ENCODE measurements at regions not wholly inside any gene's neighbourhood (a gene's known extent, or its start where the extent isn't known, plus 50 kb on each side); places are given as distances from the start of the nearest gene placed in this dataset.

DNA sequence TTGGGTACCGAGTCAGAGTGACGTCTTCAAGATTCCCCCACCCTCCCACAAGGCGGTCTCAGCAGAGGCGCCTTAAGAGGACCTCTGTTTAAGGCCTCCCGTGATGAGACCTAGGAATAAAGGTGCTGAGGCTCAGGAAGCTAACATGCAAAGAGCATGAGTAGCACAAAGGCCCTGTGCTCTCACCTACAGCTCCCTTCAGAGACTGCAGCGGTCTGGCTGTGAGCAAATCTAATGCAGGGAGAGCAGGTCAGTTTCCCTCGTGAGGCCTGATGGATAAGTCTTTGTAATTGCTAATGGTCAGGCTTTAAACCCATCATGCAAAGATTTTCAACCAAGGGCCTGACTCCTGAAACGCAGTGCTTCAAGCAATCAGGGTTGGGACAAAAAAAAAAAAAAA, 909.3 kb upstream of the GHITM start (continued):
- TF ChIP-seq NPAS2 (CRISPR knock-in tag; IDR thresholded peaks at IDR 0.05; ENCODE audit: borderline replicate concordance): no peak

DNA sequence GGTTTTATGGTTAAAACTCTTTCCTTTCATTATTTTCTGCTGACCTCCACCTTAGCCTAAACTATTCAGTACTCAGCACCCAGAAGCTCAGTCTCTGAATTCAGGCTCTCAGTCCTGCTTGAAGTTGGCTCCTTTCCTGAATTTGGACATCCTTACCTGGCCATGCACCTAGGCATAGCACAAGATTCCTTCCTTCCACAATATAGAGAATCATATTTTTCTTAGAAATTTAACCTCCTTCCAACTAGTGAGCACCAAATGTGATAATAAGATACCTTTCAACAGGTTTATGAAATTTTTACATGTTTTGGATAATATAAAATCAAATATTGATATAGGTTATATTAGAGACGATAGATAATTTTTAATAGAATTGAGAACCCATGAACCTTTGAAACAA, 905.6 kb upstream of the GHITM start:
- H3K9me3 ChIP-seq: no peaks in the 10 kb centered on the region
- ATAC-seq: no peak
- H3K4me1 ChIP-seq: no peaks in the 10 kb centered on the region
- no peak for TF ChIP-seq KDM1A (IDR thresholded peaks at IDR 0.05; ENCODE audit: low read depth)
- TF ChIP-seq CBX2 (IDR thresholded peaks at IDR 0.05; ENCODE audit: borderline replicate concordance, low read depth): no peak
- ChIA-PET POLR2A (no interaction called here), CTCF (no interaction called here)
- DNase-seq (ENCODE audit: low read depth in 1 of 2, low spot score in 1 of 2): no peak
- WGBS (ENCODE audit: missing lambda C conversion rate): 8% methylated on average over 1 of the region's 1 CpG
- no peak overlapping the region for H3K4me3 ChIP-seq
- no peak overlapping the region for H3K27ac ChIP-seq
- no peak for FAIRE-seq
- H3K4me2 ChIP-seq: no peak overlapping the region

DNA sequence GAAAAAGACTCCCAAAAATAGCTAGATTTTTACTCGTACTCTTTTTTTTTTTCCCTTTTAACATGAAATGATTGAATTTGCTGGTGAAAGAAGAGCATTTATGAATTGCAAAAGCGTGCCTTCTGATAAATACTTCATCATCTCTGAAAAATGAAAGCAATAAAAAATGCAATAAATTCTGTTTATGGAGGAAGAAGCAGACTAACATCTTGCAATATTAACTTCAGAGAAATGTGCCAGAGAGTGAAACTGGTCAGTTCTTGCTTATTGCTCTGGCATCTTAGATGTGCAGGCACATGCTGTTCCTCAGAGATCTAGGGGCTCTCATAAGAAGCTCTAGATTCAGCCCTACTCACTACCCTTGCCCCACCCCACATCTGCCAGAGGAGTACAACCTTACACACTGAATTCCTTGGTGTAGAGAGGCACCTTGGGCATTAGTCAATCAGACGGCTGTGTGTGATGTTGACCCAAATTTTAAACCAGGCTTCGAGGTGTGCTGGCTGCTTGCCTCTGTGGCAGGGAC, 891.1 kb upstream of the GHITM start:
- CTCF ChIA-PET: interaction anchor here (0.6 kb wide), 1 partner anchor 23 kb away, joined by 4 read pairs; no protein-coding TSS in a partner anchor
- Histone ChIP-seq H3K9me3 (peaks cover 3% of the 10 kb centered on the region; the same call in 1 of the 3 replicates), H3K27ac (no peak overlapping the region), H3K4me2 (no peak overlapping the region), H3K4me3 (no peak overlapping the region), H3K4me1 (no peaks in the 10 kb centered on the region)
- no peak for FAIRE-seq
- 15% methylated on average over 4 of the region's 4 CpGs for WGBS (ENCODE audit: missing lambda C conversion rate)
- POLR2A ChIA-PET: no interaction called here
- no peak for TF ChIP-seq ZFP36 (IDR thresholded peaks at IDR 0.05; ENCODE audit: borderline replicate concordance, partially characterized antibody)
- TF ChIP-seq HOXB5 (CRISPR knock-in tag; IDR thresholded peaks at IDR 0.05): no peak
- TF ChIP-seq, protein P1, sequence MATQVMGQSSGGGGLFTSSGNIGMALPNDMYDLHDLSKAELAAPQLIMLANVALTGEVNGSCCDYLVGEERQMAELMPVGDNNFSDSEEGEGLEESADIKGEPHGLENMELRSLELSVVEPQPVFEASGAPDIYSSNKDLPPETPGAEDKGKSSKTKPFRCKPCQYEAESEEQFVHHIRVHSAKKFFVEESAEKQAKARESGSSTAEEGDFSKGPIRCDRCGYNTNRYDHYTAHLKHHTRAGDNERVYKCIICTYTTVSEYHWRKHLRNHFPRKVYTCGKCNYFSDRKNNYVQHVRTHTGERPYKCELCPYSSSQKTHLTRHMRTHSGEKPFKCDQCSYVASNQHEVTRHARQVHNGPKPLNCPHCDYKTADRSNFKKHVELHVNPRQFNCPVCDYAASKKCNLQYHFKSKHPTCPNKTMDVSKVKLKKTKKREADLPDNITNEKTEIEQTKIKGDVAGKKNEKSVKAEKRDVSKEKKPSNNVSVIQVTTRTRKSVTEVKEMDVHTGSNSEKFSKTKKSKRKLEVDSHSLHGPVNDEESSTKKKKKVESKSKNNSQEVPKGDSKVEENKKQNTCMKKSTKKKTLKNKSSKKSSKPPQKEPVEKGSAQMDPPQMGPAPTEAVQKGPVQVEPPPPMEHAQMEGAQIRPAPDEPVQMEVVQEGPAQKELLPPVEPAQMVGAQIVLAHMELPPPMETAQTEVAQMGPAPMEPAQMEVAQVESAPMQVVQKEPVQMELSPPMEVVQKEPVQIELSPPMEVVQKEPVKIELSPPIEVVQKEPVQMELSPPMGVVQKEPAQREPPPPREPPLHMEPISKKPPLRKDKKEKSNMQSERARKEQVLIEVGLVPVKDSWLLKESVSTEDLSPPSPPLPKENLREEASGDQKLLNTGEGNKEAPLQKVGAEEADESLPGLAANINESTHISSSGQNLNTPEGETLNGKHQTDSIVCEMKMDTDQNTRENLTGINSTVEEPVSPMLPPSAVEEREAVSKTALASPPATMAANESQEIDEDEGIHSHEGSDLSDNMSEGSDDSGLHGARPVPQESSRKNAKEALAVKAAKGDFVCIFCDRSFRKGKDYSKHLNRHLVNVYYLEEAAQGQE (IDR thresholded peaks at IDR 0.05): no peak
- TF ChIP-seq TP53 (CRISPR knock-in tag; IDR thresholded peaks at IDR 0.05): no peak
- TF ChIP-seq EHF (CRISPR knock-in tag; IDR thresholded peaks at IDR 0.05): no peak
- TF ChIP-seq ZNF302 (CRISPR knock-in tag; IDR thresholded peaks at IDR 0.05): no peak
- TF ChIP-seq HOXA7 (CRISPR knock-in tag; IDR thresholded peaks at IDR 0.05): no peak
- TF ChIP-seq PHF8 (IDR thresholded peaks at IDR 0.05; ENCODE audit: borderline replicate concordance, low read depth): no peak
- TF ChIP-seq HEYL (CRISPR knock-in tag; IDR thresholded peaks at IDR 0.05): no peak
- TF ChIP-seq, protein P2, sequence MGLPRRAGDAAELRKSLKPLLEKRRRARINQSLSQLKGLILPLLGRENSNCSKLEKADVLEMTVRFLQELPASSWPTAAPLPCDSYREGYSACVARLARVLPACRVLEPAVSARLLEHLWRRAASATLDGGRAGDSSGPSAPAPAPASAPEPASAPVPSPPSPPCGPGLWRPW (IDR thresholded peaks at IDR 0.05): no peak
- no peak for TF ChIP-seq CEBPB (IDR thresholded peaks at IDR 0.05)
- no peak for ATAC-seq
- no peak for DNase-seq (ENCODE audit: low read depth in 1 of 2, low spot score in 1 of 2)

DNA sequence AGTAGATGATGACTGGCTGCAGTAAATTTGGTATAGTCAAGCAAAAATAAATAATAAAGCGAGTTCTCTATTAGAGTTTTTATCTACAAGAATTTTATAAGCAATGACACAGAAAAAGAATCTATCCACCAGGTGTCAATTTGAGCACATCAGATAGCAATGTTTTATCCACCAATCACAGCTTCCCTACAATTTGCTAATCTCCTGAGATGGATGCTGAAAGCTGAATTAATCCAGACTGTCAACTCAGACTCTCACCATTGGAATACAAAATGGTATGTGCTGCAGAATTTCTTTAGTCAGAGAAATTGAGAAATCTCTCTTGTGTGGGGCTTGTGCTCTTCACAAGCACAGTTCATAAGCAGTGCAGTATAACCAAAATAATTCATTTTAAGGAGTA, 888.9 kb upstream of the GHITM start:
- no peak for FAIRE-seq
- POLR2A ChIA-PET: no interaction called here
- Histone ChIP-seq H3K4me1 (no peaks in the 10 kb centered on the region), H3K9me3 (peaks cover 7% of the 10 kb centered on the region; the same call in 1 of the 3 replicates), H3K27ac (no peak overlapping the region), H3K4me2 (no peak overlapping the region), H3K4me3 (no peak overlapping the region)
- no peak for DNase-seq (ENCODE audit: low read depth in 1 of 2, low spot score in 1 of 2)
- no peak for ATAC-seq
- CTCF ChIA-PET: no interaction called here
- WGBS (ENCODE audit: missing lambda C conversion rate): 5% methylated on average over 1 of the region's 1 CpG
- TF ChIP-seq RFX5 (IDR thresholded peaks at IDR 0.05) (no peak), HOXB13 (CRISPR knock-in tag; IDR thresholded peaks at IDR 0.05; ENCODE audit: low read depth) (no peak), BHLHE40 (IDR thresholded peaks at IDR 0.05; ENCODE audit: low read depth, low read length) (no peak), CBX2 (IDR thresholded peaks at IDR 0.05; ENCODE audit: borderline replicate concordance, low read depth) (no peak), NR3C1 (IDR thresholded peaks at IDR 0.05) (no peak), NFE2L2 (conservative IDR thresholded peaks at IDR 0.05; ENCODE audit: low read length) (no peak), GATA3 (IDR thresholded peaks at IDR 0.05; ENCODE audit: borderline replicate concordance) (no peak), ZNF302 (CRISPR knock-in tag; IDR thresholded peaks at IDR 0.05) (no peak), KDM1A (IDR thresholded peaks at IDR 0.05; ENCODE audit: low read depth) (no peak)
- TF ChIP-seq, protein P3, sequence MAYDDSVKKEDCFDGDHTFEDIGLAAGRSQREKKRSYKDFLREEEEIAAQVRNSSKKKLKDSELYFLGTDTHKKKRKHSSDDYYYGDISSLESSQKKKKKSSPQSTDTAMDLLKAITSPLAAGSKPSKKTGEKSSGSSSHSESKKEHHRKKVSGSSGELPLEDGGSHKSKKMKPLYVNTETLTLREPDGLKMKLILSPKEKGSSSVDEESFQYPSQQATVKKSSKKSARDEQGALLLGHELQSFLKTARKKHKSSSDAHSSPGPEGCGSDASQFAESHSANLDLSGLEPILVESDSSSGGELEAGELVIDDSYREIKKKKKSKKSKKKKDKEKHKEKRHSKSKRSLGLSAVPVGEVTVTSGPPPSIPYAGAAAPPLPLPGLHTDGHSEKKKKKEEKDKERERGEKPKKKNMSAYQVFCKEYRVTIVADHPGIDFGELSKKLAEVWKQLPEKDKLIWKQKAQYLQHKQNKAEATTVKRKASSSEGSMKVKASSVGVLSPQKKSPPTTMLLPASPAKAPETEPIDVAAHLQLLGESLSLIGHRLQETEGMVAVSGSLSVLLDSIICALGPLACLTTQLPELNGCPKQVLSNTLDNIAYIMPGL (CRISPR knock-in tag; IDR thresholded peaks at IDR 0.05; ENCODE audit: borderline replicate concordance): no peak
- TF ChIP-seq, protein P4, sequence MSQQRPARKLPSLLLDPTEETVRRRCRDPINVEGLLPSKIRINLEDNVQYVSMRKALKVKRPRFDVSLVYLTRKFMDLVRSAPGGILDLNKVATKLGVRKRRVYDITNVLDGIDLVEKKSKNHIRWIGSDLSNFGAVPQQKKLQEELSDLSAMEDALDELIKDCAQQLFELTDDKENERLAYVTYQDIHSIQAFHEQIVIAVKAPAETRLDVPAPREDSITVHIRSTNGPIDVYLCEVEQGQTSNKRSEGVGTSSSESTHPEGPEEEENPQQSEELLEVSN (IDR thresholded peaks at IDR 0.05; ENCODE audit: borderline replicate concordance, low read depth): no peak
- TF ChIP-seq, protein P5, sequence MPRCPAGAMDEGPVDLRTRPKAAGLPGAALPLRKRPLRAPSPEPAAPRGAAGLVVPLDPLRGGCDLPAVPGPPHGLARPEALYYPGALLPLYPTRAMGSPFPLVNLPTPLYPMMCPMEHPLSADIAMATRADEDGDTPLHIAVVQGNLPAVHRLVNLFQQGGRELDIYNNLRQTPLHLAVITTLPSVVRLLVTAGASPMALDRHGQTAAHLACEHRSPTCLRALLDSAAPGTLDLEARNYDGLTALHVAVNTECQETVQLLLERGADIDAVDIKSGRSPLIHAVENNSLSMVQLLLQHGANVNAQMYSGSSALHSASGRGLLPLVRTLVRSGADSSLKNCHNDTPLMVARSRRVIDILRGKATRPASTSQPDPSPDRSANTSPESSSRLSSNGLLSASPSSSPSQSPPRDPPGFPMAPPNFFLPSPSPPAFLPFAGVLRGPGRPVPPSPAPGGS (IDR thresholded peaks at IDR 0.05): no peak
- TF ChIP-seq, protein P6, sequence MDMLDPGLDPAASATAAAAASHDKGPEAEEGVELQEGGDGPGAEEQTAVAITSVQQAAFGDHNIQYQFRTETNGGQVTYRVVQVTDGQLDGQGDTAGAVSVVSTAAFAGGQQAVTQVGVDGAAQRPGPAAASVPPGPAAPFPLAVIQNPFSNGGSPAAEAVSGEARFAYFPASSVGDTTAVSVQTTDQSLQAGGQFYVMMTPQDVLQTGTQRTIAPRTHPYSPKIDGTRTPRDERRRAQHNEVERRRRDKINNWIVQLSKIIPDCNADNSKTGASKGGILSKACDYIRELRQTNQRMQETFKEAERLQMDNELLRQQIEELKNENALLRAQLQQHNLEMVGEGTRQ (IDR thresholded peaks at IDR 0.05): no peak

Measured in A549 (cell line).